LoVo (cell line): ENCODE measurements at regions not wholly inside any gene's neighbourhood (a gene's known extent, or its start where the extent isn't known, plus 50 kb on each side); places are given as distances from the start of the nearest gene placed in this dataset.
"Not testable (repeated sequence)": the region's sequence is repeated elsewhere in the genome, so short reads cannot be mapped to it uniquely, and the experiment has no call there.

Source experiments
- DNase-seq: peaks from one replicate; pipeline ENCODE4 v3.0.0-alpha.2; 2016; ENCODE audit warnings: low spot score

DNA sequence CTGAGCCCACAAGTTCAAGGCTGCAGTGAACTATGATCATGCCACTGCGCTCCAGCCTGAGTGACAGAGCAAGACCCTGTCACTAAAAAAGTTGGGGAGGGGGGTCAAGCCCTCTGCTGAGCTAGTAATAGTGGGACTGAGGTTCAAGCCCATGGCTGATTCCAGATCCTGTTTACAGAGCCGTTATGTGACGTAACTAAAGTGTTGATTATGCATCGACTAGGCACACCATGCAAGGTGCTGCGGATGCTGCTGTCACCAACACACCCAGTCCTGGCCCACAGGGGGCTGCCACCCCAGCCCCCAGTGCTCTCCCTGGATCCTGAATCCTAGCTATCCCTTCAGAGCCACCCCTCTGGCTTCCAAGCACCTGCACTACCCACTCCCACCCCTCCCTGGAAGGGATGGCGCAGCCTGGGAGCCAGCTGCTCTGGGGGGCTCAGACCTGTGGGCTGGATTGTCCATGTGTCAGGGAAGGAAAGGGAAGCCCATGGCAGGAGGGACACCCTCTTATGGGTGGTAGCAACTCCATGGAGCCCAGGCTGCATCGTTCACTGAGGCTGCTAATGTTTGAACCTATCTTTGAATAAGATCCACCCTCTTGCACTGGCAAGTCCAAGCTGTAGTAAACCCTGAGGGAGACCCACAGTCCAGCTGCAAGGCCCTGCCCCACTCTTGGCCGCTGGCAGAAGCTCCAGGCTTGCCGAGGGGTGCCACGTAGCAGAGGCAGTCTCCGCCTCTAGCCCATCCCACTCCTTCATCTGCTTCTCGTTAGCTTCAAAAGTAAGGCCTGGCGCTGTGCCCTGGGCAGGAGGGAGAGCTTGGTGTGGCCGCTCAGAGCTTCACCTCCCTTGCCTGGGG lies 95.0 kb downstream of the SNX5 start:
- DNase-seq = peak; percentile 47

GRCh38 chr20:17872959-17873358 lies 95.6 kb downstream of the SNX5 start:
- no peak for DNase-seq

DNA sequence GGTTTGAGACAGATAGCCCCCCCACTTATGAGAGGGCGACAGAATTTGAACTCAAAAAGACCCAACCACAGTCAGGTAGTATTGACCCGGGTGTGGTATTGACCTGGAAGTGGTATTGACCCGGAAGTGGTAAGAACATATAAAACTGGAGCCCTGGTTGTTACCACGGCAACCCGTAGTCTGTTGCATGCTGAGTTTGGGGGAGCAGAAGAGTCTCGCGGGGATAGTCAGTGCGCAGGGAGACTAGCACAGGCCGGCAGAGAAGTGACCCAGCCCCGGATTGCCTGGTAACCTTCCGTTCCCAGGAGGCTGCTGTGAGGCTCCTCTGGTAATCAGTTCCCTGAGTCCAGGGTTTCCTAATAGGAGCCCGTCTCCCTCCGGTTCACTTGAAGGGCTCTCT lies 96.2 kb downstream of the SNX5 start:
- no peak for DNase-seq

DNA sequence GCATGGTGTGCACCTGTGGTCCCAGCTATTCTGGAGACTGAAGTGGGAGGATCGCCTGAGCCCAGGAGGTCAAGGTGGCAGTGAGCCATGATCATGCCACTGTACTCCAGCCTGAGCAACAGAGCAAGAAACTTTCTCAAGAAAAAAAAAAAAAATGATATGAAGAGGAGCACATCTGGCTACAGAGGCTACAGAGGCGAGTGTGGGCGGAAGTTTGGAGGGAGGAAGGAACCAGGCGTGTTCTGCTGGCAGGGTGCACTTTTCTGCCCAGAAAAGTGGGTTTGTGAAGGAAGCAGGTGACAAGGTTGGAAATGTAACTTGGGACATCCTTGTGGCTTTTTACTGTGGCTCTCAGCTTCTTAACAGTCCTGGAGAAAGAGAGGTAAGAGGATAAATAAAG lies 96.7 kb downstream of the SNX5 start:
- no peak for DNase-seq

DNA sequence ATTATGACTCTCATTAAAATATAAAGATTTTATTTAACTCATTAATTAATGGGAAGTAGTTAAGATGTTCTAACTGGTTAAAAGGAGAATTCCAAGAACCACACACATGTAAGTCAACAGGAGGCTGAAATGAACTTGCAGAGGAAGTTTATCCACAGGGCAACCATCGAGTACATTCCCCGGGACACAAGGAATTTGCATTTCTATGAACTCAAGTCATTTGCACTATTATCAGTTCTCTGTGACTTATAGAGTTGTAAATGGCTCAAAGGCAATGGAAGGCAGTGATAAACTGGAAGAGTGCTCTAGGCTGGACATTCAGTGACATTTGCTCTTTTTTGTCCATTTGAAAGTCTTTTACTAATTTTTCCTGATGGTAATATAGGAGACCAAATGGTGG lies 97.4 kb downstream of the SNX5 start:
- no peak for DNase-seq

- no peak for DNase-seq
These were observed 98.4 kb downstream of the SNX5 start for GRCh38 chr20:17870086-17870740.

GRCh38 chr20:17869295-17869994 lies 99.1 kb downstream of the SNX5 start:
- no peak for DNase-seq

DNA sequence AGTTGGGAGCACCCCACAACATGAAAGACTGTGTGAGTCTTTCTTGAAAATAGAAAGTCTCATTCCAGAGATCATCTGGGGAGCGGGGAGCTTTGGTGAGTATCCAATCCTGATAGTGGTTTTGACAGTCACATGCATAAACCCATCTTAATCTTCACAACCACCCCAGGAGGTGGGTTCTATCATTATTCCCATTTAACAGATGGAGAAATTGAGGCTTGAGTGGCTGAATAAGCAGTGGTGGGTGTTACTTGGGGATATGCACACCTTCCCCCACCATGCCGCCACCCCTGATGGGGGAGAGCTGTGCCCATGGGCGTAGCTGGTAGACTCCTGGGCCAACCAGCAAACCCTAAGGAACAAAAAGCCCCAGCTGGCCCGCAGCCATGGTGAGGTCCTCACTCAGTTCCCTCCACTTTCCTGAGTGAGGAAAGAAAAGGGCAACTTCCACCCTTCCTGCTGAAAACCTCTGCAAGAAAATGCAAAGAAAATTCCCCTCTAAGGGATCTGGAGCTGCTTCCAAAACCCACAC lies 99.8 kb downstream of the SNX5 start:
- DNase-seq = no peak

DNA sequence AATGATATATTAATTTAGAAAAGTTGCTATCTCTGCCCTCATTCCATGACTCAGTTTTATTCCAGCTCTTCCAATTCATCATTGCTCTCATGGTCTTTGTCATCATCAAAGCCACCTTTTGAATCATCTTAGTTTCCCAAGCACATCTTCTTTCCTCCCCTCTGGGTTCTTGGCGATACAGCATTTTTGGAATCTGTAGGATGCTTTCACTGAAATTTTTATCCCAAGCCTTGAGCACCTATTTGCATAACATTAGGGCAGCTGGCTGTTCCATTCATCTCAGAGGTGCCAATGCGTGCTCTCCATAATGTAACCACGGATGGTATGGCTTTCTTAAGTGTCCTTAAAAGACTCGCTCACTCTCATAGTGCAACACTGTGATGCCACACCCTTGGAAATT lies 100.4 kb downstream of the SNX5 start:
- DNase-seq = no peak

GRCh38 chr20:17867131-17867925 lies 101.3 kb downstream of the SNX5 start:
- no peak for DNase-seq

- no peak for DNase-seq
These were observed 102.2 kb downstream of the SNX5 start for GRCh38 chr20:17866234-17867001.

GRCh38 chr20:17863577-17864292 lies 104.9 kb downstream of the SNX5 start:
- peak; percentile 66 for DNase-seq

GRCh38 chr20:17863209-17863576 lies 105.4 kb downstream of the SNX5 start:
- DNase-seq = no peak

- DNase-seq = no peak
These were observed 106.4 kb downstream of the SNX5 start for GRCh38 chr20:17862171-17862570.

DNA sequence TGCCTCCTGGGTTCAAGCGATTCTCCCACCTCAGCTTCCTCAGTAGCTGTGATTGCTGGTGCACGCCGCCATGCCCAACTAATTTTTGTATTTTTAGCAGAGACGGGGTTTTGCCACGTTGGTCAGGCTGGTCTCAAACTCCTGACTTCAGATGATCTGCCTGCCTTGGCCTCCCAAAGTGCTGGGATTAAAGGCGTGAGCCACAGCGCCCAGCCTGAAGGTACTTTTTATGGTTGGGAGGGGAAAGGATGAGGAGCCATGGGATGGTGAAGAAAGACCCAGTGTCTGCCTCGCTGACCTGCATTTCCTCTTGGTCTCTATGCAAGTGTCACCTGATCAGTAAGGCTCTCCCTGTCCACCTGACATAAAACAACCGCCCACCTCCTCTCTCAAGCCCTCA lies 107.0 kb downstream of the SNX5 start:
- not testable (repeated sequence) for DNase-seq

DNA sequence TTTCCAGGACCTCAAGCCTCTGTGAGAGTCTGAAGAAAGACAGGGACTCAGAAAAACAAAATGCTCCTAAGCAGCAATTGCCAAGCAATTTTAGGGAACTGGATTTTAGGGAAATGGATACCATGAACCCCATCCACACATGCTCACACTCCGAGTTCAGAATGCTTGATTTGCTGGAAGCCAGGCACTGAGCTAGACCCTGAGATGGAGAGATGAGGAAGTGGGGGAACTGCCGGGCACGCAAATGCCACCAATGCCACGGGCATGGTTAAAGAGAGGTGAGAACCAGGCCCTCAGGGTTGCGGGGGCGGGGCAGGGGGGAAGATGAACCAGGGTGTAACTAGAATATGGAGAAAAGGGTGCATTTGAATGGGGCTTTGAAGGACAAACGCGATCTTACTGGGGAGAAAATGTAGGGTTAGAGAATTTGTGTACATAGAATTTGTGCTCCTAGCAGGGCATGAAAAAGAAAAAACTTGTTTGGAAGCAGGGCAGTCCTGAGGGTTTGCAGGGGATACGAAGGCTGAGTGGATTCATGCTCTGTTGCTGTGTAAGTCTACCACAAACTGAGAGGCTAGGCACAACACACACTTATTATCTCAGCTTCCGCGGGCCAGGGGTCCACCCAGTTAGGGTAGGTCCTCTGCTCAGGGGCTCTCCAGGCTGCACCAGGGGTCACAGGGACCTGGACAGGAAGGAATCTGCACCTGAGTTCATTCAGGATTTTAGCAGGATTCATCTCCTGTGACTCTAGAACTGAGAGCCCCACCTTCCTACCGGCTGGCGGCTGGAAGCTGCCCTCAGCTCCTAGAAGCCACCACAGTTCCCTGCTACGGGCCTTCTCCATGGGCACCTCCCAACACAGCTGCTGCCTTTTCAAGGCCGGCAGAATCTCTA lies 108.0 kb downstream of the SNX5 start:
- no peak for DNase-seq

GRCh38 chr20:17859616-17860232 lies 108.9 kb downstream of the SNX5 start:
- no peak for DNase-seq

GRCh38 chr20:17859002-17859615 lies 109.5 kb downstream of the SNX5 start:
- no peak for DNase-seq
